DND-41 (cell line): ENCODE measurements at regions not wholly inside any gene's neighbourhood (a gene's known extent, or its start where the extent isn't known, plus 50 kb on each side); places are given as distances from the start of the nearest gene placed in this dataset.

Experiments
- ATAC-seq: fragments of 200-7000 bp; cut with Tn5 transposase; 3 replicates; pipeline ENCODE4 v1.9.1; 2021; ENCODE audit warnings: low read depth; ENCODE audit not compliant: insufficient read depth
- DNase-seq: peaks from one replicate; pipeline ENCODE4 v3.0.0-alpha.2; 2020
- H2AFZ ChIP-seq: 2 replicates; pipeline ENCODE4 v1.6.0; 2012; ENCODE audit warnings: low read depth, low read length
- H3K27ac ChIP-seq: 2 replicates; pipeline ENCODE4 v1.5.1; 2012; ENCODE audit warnings: low read length, inconsistent platforms
- H3K27me3 ChIP-seq: fragments of 200-600 bp; sonication (generic); 2 replicates; pipeline ENCODE4 v1.6.0; 2012; ENCODE audit warnings: low read length, mild to moderate bottlenecking, inconsistent platforms; ENCODE audit not compliant: insufficient read depth, poor library complexity
- H3K36me3 ChIP-seq: 2 replicates; pipeline ENCODE4 v1.5.1; 2012; ENCODE audit warnings: low read length, inconsistent platforms; ENCODE audit not compliant: insufficient read depth
- H3K4me1 ChIP-seq: 2 replicates; pipeline ENCODE4 v1.5.1; 2012; ENCODE audit warnings: mild to moderate bottlenecking, low read length; ENCODE audit not compliant: insufficient read depth
- H3K4me2 ChIP-seq: 2 replicates; pipeline ENCODE4 v1.6.0; 2012; ENCODE audit warnings: mild to moderate bottlenecking, moderate library complexity, low read length, inconsistent platforms; ENCODE audit not compliant: insufficient read depth
- H3K4me3 ChIP-seq, 2 experiments: fragments of 200-600 bp in 1 of 2; shearing (Covaris generic) in 1 of 2; 2 replicates each; pipeline ENCODE4 v1.5.1; 2012 to 2016; ENCODE audit warnings: inconsistent platforms in 2 of 2, low read length in 2 of 2, mild to moderate bottlenecking in 2 of 2, low read depth in 1 of 2, moderate library complexity in 1 of 2
- H3K79me2 ChIP-seq: 2 replicates; pipeline ENCODE4 v1.6.0; 2012; ENCODE audit warnings: low read length, inconsistent platforms; ENCODE audit not compliant: insufficient read depth
- H3K9ac ChIP-seq: 2 replicates; pipeline ENCODE4 v1.6.0; 2012; ENCODE audit warnings: low read depth, mild to moderate bottlenecking, inconsistent platforms, low read length, moderate library complexity
- H3K9me3 ChIP-seq: 2 replicates; pipeline ENCODE4 v1.5.1; 2012; ENCODE audit warnings: low read length, moderate library complexity, mild to moderate bottlenecking, inconsistent platforms; ENCODE audit not compliant: insufficient read depth, severe bottlenecking
- H4K20me1 ChIP-seq: 2 replicates; pipeline ENCODE4 v1.6.0; 2012; ENCODE audit warnings: low read length; ENCODE audit not compliant: insufficient read depth
- EZH2 ChIP-seq: IDR thresholded peaks from 3 replicates; pipeline ENCODE4 v1.6.1; 2012; ENCODE audit warnings: borderline replicate concordance, low read depth, mild to moderate bottlenecking, moderate library complexity, low read length, inconsistent platforms; ENCODE audit not compliant: severe bottlenecking
- TF ChIP-seq, protein P1 (sequence below): IDR thresholded peaks from 2 replicates; pipeline ENCODE4 v1.5.1; 2012; ENCODE audit warnings: borderline replicate concordance, low read length, moderate library complexity, mild to moderate bottlenecking; ENCODE audit not compliant: poor library complexity, severe bottlenecking; ENCODE audit errors: extremely low read depth

- no peak for TF ChIP-seq EZH2
- TF ChIP-seq, protein P1, sequence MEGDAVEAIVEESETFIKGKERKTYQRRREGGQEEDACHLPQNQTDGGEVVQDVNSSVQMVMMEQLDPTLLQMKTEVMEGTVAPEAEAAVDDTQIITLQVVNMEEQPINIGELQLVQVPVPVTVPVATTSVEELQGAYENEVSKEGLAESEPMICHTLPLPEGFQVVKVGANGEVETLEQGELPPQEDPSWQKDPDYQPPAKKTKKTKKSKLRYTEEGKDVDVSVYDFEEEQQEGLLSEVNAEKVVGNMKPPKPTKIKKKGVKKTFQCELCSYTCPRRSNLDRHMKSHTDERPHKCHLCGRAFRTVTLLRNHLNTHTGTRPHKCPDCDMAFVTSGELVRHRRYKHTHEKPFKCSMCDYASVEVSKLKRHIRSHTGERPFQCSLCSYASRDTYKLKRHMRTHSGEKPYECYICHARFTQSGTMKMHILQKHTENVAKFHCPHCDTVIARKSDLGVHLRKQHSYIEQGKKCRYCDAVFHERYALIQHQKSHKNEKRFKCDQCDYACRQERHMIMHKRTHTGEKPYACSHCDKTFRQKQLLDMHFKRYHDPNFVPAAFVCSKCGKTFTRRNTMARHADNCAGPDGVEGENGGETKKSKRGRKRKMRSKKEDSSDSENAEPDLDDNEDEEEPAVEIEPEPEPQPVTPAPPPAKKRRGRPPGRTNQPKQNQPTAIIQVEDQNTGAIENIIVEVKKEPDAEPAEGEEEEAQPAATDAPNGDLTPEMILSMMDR: no peak
- ATAC-seq: no peak
- H3K4me2 ChIP-seq: no peak overlapping the region
- H3K27ac ChIP-seq: no peak overlapping the region
- no peaks in the 10 kb centered on the region for H4K20me1 ChIP-seq
- no peak overlapping the region for H2AFZ ChIP-seq
- no peaks in the 10 kb centered on the region for H3K79me2 ChIP-seq
- DNase-seq: no peak
- no peak overlapping the region for H3K9ac ChIP-seq
- H3K4me3 ChIP-seq: no peak overlapping the region
- H3K4me1 ChIP-seq: no peaks in the 10 kb centered on the region
- H3K36me3 ChIP-seq: no peaks in the 10 kb centered on the region
- no peaks in the 10 kb centered on the region for H3K9me3 ChIP-seq
- no peaks in the 10 kb centered on the region for H3K27me3 ChIP-seq
Observed at GRCh38 chr20:19161336-19161735, 51.1 kb upstream of the SLC24A3 start.
